Mesenchymal stem cell (in vitro differentiated cells and primary cell): ENCODE measurements at regions not wholly inside any gene's neighbourhood (a gene's known extent, or its start where the extent isn't known, plus 50 kb on each side); places are given as distances from the start of the nearest gene placed in this dataset.

Experiments used
- DNase-seq: peaks from one replicate; pipeline ENCODE4 v3.0.0-alpha.2; 2013
- H2AFZ ChIP-seq: one replicate; pipeline ENCODE4 v1.6.1; 2013; ENCODE audit warnings: low read depth, mild to moderate bottlenecking, control low read depth, inconsistent platforms, low read length, moderate library complexity
- H2AK5ac ChIP-seq: 2 replicates; pipeline ENCODE4 v1.6.1; 2013; ENCODE audit warnings: low read length, moderate library complexity, mild to moderate bottlenecking, inconsistent platforms; ENCODE audit not compliant: severe bottlenecking
- H2BK120ac ChIP-seq: one replicate; pipeline ENCODE4 v1.6.1; 2013; ENCODE audit warnings: low read depth, mild to moderate bottlenecking, inconsistent platforms, low read length, moderate library complexity
- H2BK12ac ChIP-seq, 2 experiments: one replicate each; pipeline ENCODE4 v1.6.1; 2013; ENCODE audit warnings: inconsistent platforms in 2 of 2, low read length in 2 of 2, mild to moderate bottlenecking in 2 of 2, moderate library complexity in 2 of 2, control low read depth in 1 of 2
- H2BK15ac ChIP-seq: one replicate; pipeline ENCODE4 v1.6.1; 2013; ENCODE audit warnings: mild to moderate bottlenecking, low read depth, inconsistent platforms; ENCODE audit not compliant: poor library complexity, severe bottlenecking
- H2BK5ac ChIP-seq: 2 replicates; pipeline ENCODE4 v1.6.1; 2013; ENCODE audit warnings: low read depth, mild to moderate bottlenecking, low read length, control low read depth, inconsistent platforms; ENCODE audit not compliant: poor library complexity, severe bottlenecking
- H3K14ac ChIP-seq, 2 experiments: one replicate each; pipeline ENCODE4 v1.6.1; 2013; ENCODE audit warnings: inconsistent platforms in 2 of 2, low read length in 2 of 2, control low read depth in 1 of 2, mild to moderate bottlenecking in 1 of 2, moderate library complexity in 1 of 2
- H3K18ac ChIP-seq, 2 experiments: one replicate each; pipeline ENCODE4 v1.6.1; 2013; ENCODE audit warnings: inconsistent platforms in 2 of 2, low read length in 2 of 2, control low read depth in 1 of 2, low read depth in 1 of 2, mild to moderate bottlenecking in 1 of 2
- H3K23ac ChIP-seq, 2 experiments: one replicate each; pipeline ENCODE4 v1.6.1; 2013; ENCODE audit warnings: inconsistent platforms in 2 of 2, low read length in 2 of 2, mild to moderate bottlenecking in 2 of 2, moderate library complexity in 2 of 2, control low read depth in 1 of 2
- H3K27ac ChIP-seq: 2 replicates; pipeline ENCODE4 v1.5.1; 2013; ENCODE audit warnings: mild to moderate bottlenecking, moderate library complexity, low read length, control low read depth, inconsistent platforms; ENCODE audit not compliant: poor library complexity, severe bottlenecking
- H3K27me3 ChIP-seq, 2 experiments: 2 replicates each; pipeline versions ENCODE4 v1.6.1 to v1.7.0; 2013; ENCODE audit warnings: low read length in 2 of 2, mild to moderate bottlenecking in 2 of 2, moderate library complexity in 2 of 2, control low read depth in 1 of 2, inconsistent platforms in 1 of 2; ENCODE audit not compliant: control insufficient read depth in 1 of 2, insufficient read depth in 1 of 2
- H3K36me3 ChIP-seq, 2 experiments: 2 replicates each; pipeline versions ENCODE4 v1.6.1 to v1.7.0; 2013; ENCODE audit warnings: low read length in 2 of 2, control low read depth in 1 of 2, inconsistent platforms in 1 of 2, low read depth in 1 of 2, mild to moderate bottlenecking in 1 of 2; ENCODE audit not compliant: insufficient read depth in 2 of 2, control insufficient read depth in 1 of 2
- H3K4ac ChIP-seq, 2 experiments: one replicate each; pipeline ENCODE4 v1.6.1; 2013; ENCODE audit warnings: inconsistent platforms in 2 of 2, low read length in 2 of 2, mild to moderate bottlenecking in 2 of 2, moderate library complexity in 2 of 2, control low read depth in 1 of 2, low read depth in 1 of 2
- H3K4me1 ChIP-seq: 2 replicates; pipeline ENCODE4 v1.6.1; 2013; ENCODE audit warnings: low read depth, low read length, control low read depth; ENCODE audit not compliant: control insufficient read depth, insufficient read depth
- H3K4me2 ChIP-seq: 2 replicates; pipeline ENCODE4 v1.6.1; 2013; ENCODE audit warnings: low read length, mild to moderate bottlenecking, inconsistent platforms; ENCODE audit not compliant: poor library complexity, severe bottlenecking
- H3K4me3 ChIP-seq, 2 experiments: 2 replicates each; pipeline versions ENCODE4 v1.5.1 to v1.7.0; 2013; ENCODE audit warnings: low read length in 2 of 2, mild to moderate bottlenecking in 2 of 2, control low read depth in 1 of 2, low read depth in 1 of 2; ENCODE audit not compliant: insufficient read depth in 1 of 2
- H3K79me1 ChIP-seq: replicated peaks from 2 replicates; pipeline ENCODE4 v1.6.1; 2013; ENCODE audit warnings: mild to moderate bottlenecking, control low read depth, low read length, inconsistent platforms; ENCODE audit not compliant: poor library complexity, severe bottlenecking
- H3K9ac ChIP-seq: 2 replicates; pipeline ENCODE4 v1.7.0; 2013; ENCODE audit warnings: mild to moderate bottlenecking, low read length, moderate library complexity
- H3K9me3 ChIP-seq: 2 replicates; pipeline ENCODE4 v1.7.0; 2013; ENCODE audit warnings: mild to moderate bottlenecking, low read length; ENCODE audit not compliant: control insufficient read depth
- H4K8ac ChIP-seq: one replicate; pipeline ENCODE4 v1.6.1; 2013; ENCODE audit warnings: inconsistent platforms, mild to moderate bottlenecking, low read length, moderate library complexity
- H4K91ac ChIP-seq: one replicate; pipeline ENCODE4 v1.6.1; 2013; ENCODE audit warnings: mild to moderate bottlenecking, low read length, inconsistent platforms
- WGBS: methylation state at CpG from one replicate; pipeline ENCODE4 v1.1.7; 2013; ENCODE audit warnings: mixed read lengths; 5-methylcytosine and 5-hydroxymethylcytosine counted together

DNA sequence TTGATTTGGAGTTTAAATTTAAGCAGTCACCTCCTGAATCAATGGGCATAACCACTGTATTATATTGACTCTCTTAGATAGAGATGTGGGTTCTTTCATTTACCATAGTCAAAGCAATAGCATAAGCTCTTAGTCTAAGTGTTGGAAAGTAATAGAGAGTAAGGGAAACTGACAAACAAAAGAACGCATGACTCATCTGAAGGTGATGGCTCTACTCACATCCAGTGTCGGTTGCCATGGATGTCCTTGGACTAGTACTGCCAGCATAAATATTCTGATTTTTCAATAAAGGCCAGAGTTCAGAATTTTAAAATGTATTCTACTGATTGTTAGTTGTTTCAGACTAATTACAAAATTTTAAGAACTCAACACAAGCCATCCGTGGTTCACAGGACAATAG lies 444.9 kb upstream of the DDI1 start:
- H3K14ac ChIP-seq: no peak overlapping the region
- WGBS: 74% methylated on average over 2 of the region's 3 CpGs
- H3K36me3 ChIP-seq: no peaks in the 10 kb centered on the region

DNA sequence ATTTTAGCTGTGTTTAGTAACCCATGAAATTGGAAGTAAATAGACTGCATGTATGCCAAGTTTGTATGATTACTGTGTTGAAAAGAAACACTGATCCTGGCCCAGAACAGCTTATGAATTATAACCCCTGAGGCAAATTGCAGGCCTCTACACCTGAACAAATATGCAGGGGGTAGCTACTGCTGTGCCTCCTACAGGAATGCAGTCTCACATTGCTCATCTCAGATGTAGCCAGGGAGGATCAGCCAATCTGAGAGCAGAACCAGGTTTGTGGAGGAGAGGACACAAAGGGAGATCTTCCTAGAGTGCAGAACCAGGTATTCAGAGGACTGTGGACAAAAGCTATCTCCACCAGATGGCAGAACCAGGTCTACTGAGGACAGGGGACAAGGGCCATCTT lies 442.2 kb upstream of the DDI1 start:
- Histone ChIP-seq H3K4ac (no peak overlapping the region), H3K18ac (no peak overlapping the region), H3K27ac (no peak overlapping the region), H3K9me3 (peaks cover 6% of the 10 kb centered on the region), H2BK12ac (no peak overlapping the region), H2AK5ac (no peak overlapping the region), H3K23ac (no peak overlapping the region), H4K8ac (no peak overlapping the region), H2BK120ac (no peak overlapping the region), H3K27me3 (no peaks in the 10 kb centered on the region), H3K36me3 (no peaks in the 10 kb centered on the region), H4K91ac (no peak overlapping the region), H2AFZ (no peak overlapping the region), H2BK5ac (no peak overlapping the region), H3K79me1 (no peaks in the 10 kb centered on the region), H3K9ac (no peak overlapping the region), H3K4me3 (no peak overlapping the region), H3K4me1 (no peaks in the 10 kb centered on the region), H3K14ac (no peak overlapping the region), H3K4me2 (no peak overlapping the region), H2BK15ac (no peak overlapping the region)
- no peak for DNase-seq

More for the DNA sequence above, 444.9 kb upstream of the DDI1 start:
- H2AFZ ChIP-seq: no peak overlapping the region
- H2BK120ac ChIP-seq: no peak overlapping the region
- H3K27me3 ChIP-seq: no peaks in the 10 kb centered on the region
- H2BK5ac ChIP-seq: no peak overlapping the region
- no peak overlapping the region for H4K8ac ChIP-seq
- no peak overlapping the region for H3K9ac ChIP-seq
- DNase-seq: no peak
- H3K4me2 ChIP-seq: no peak overlapping the region
- H3K9me3 ChIP-seq: peaks cover 6% of the 10 kb centered on the region
- no peaks in the 10 kb centered on the region for H3K4me1 ChIP-seq
- no peak overlapping the region for H2BK12ac ChIP-seq
- no peak overlapping the region for H3K4me3 ChIP-seq
- H3K79me1 ChIP-seq: no peaks in the 10 kb centered on the region
- H3K4ac ChIP-seq: no peak overlapping the region
- H3K23ac ChIP-seq: no peak overlapping the region
- H4K91ac ChIP-seq: no peak overlapping the region
- H3K27ac ChIP-seq: no peak overlapping the region
- H2BK15ac ChIP-seq: no peak overlapping the region
- no peak overlapping the region for H3K18ac ChIP-seq
- no peak overlapping the region for H2AK5ac ChIP-seq

DNA sequence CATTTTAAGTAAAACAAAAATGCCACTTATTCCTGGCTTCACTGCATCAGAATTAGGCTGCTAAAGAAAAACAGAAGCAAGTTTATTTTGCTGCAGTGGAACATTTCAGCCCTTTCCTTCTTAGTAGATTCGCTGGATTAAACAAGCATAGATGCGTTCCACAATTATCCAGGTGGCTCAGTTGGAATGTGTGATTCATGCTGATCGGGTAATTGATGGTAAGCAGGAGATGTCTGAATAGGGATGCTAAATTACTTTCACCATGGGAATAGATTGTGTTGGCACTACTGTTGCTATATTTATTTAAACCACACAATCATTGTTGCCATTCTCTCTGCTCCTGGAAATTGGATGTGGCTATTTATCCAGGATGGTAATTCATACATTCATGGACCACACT lies 440.1 kb upstream of the DDI1 start:
- no peak overlapping the region for H2BK5ac ChIP-seq
- H2AK5ac ChIP-seq: no peak overlapping the region
- no peaks in the 10 kb centered on the region for H3K27me3 ChIP-seq
- H3K14ac ChIP-seq: no peak overlapping the region
- no peak overlapping the region for H2BK15ac ChIP-seq
- H3K4me3 ChIP-seq: no peak overlapping the region
- H3K4me2 ChIP-seq: no peak overlapping the region
- no peaks in the 10 kb centered on the region for H3K36me3 ChIP-seq
- H3K9me3 ChIP-seq: peaks cover 6% of the 10 kb centered on the region
- no peak for DNase-seq
- no peak overlapping the region for H3K4ac ChIP-seq
- no peak overlapping the region for H2BK12ac ChIP-seq
- no peak overlapping the region for H3K23ac ChIP-seq
- no peak overlapping the region for H4K91ac ChIP-seq
- H2BK120ac ChIP-seq: no peak overlapping the region
- H3K27ac ChIP-seq: no peak overlapping the region
- H4K8ac ChIP-seq: no peak overlapping the region
- H2AFZ ChIP-seq: no peak overlapping the region
- H3K4me1 ChIP-seq: no peaks in the 10 kb centered on the region
- H3K18ac ChIP-seq: no peak overlapping the region
- no peaks in the 10 kb centered on the region for H3K79me1 ChIP-seq
- 100% methylated on average over 3 of the region's 3 CpGs for WGBS
- no peak overlapping the region for H3K9ac ChIP-seq

DNA sequence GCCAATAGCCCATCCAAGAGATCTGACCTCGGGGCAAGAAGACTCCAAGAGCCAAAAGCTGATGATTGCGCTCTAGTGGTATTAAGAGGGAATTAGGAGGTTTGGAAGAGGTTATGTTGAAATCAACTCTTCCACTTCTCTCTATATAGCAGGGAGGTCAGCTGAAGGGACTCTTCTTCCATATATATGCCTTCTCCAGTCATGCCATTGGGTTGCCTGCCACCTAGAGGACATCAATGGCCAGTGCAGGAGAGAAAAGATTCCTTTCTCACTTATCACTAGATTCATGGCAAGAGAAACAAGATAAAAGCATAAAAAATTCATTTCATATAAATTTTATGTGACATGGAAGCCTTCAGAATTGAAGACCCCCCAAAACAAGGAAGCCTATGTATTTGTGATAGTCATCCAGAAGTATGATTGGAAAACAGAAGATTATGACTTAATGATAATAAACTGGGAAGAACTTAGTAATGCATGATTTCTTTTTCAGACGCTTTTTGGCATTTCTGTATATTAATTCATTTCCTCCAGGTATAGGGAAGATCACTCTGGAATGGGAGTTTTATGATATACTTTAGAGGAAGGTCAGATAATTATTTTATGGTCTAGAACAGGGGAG lies 435.1 kb upstream of the DDI1 start:
- Histone ChIP-seq H3K9me3 (no peaks in the 10 kb centered on the region), H2BK120ac (no peak overlapping the region), H2BK5ac (no peak overlapping the region), H4K91ac (no peak overlapping the region), H3K14ac (no peak overlapping the region), H3K18ac (no peak overlapping the region), H2AK5ac (no peak overlapping the region), H3K27ac (no peak overlapping the region), H3K23ac (no peak overlapping the region), H3K4me2 (no peak overlapping the region), H3K4me3 (no peak overlapping the region), H2AFZ (no peak overlapping the region), H2BK15ac (no peak overlapping the region), H3K36me3 (no peaks in the 10 kb centered on the region), H3K4me1 (no peaks in the 10 kb centered on the region), H3K79me1 (no peaks in the 10 kb centered on the region), H2BK12ac (no peak overlapping the region), H3K9ac (no peak overlapping the region), H4K8ac (no peak overlapping the region), H3K27me3 (peaks cover 0 to 3% of the 10 kb centered on the region in 2 experiments), H3K4ac (no peak overlapping the region)
- DNase-seq: peak; percentile 72
- 57% methylated on average over 3 of the region's 3 CpGs for WGBS
